ENCODE measurements at regions not wholly inside any gene's neighbourhood (a gene's known extent, or its start where the extent isn't known, plus 50 kb on each side); places are given as distances from the start of the nearest gene placed in this dataset.

- no peak for ATAC-seq
Measured at GRCh38 chr15:101551696-101552591, 62.4 kb upstream of the PCSK6 start.

GRCh38 chr15:101550124-101550523 is 60.6 kb upstream of the PCSK6 start:
- ATAC-seq (no peak), DNase-seq (ENCODE audit: low spot score) (no peak)

More at GRCh38 chr15:101551696-101552591, 62.4 kb upstream of the PCSK6 start:
- no peak for DNase-seq (ENCODE audit: low spot score)

GRCh38 chr15:101549647-101550046 is 60.1 kb upstream of the PCSK6 start:
- no peak for ATAC-seq
- no peak for DNase-seq (ENCODE audit: low spot score)

- DNase-seq (ENCODE audit: low spot score): no peak
- no peak for ATAC-seq
Measured at GRCh38 chr15:101547737-101548136, 58.2 kb upstream of the PCSK6 start.

GRCh38 chr15:101545548-101546505 is 56.3 kb upstream of the PCSK6 start:
- ATAC-seq (peak; percentile 75), DNase-seq (ENCODE audit: low spot score) (no peak)

GRCh38 chr15:101544613-101544945 is 55.1 kb upstream of the PCSK6 start:
- no peak for DNase-seq (ENCODE audit: low spot score)
- ATAC-seq: no peak

GRCh38 chr15:101543926-101544612 is 54.6 kb upstream of the PCSK6 start:
- DNase-seq (ENCODE audit: low spot score) (no peak), ATAC-seq (no peak)

- no peak for ATAC-seq
Measured at GRCh38 chr15:101543431-101543830, 53.9 kb upstream of the PCSK6 start.

GRCh38 chr15:101543026-101543390 is 53.5 kb upstream of the PCSK6 start:
- ATAC-seq (no peak), DNase-seq (ENCODE audit: low spot score) (no peak)

More at GRCh38 chr15:101543431-101543830, 53.9 kb upstream of the PCSK6 start:
- no peak for DNase-seq (ENCODE audit: low spot score)

- DNase-seq (ENCODE audit: low spot score) (no peak), ATAC-seq (no peak)
Measured at GRCh38 chr15:101542306-101543025, 53.0 kb upstream of the PCSK6 start.

GRCh38 chr15:101541501-101542292 is 52.2 kb upstream of the PCSK6 start:
- DNase-seq (ENCODE audit: low spot score) (no peak), ATAC-seq (no peak)

GRCh38 chr15:101540480-101541239 is 51.2 kb upstream of the PCSK6 start:
- DNase-seq (ENCODE audit: low spot score) (no peak), ATAC-seq (no peak)

- ATAC-seq (no peak), DNase-seq (ENCODE audit: low spot score) (no peak)
Measured at GRCh38 chr15:101539930-101540329, 50.4 kb upstream of the PCSK6 start.

- ATAC-seq: peak; percentile 66
- DNase-seq (ENCODE audit: low spot score): no peak
Measured at GRCh38 chr15:101539492-101539891, 50.0 kb upstream of the PCSK6 start.
